Transverse colon (tissue), 4 donors: ENCODE measurements at regions not wholly inside any gene's neighbourhood (a gene's known extent, or its start where the extent isn't known, plus 50 kb on each side); places are given as distances from the start of the nearest gene placed in this dataset.

Experiments
- CTCF ChIP-seq, 5 experiments: fragments of 200-600 bp in 3 of 5; fragments of 450-650 bp in 2 of 5; sonication (generic) in 3 of 5; IDR thresholded peaks; 1 replicate in 2 of 5; 2 replicates in 3 of 5; pipeline ENCODE4 v1.5.1; 2016 to 2017; ENCODE audit warnings: antibody characterized with exemption in 5 of 5, inconsistent platforms in 3 of 5, mild to moderate bottlenecking in 2 of 5, moderate library complexity in 1 of 5
- EP300 ChIP-seq: sonication (generic); formaldehyde crosslinking; IDR thresholded peaks from one replicate; pipeline ENCODE4 v1.6.1; 2017; ENCODE audit warnings: antibody characterized with exemption, low read depth
- POLR2A ChIP-seq: fragments of 450-650 bp; IDR thresholded peaks from one replicate; pipeline ENCODE4 v1.6.1; 2016; ENCODE audit warnings: antibody characterized with exemption, mild to moderate bottlenecking, moderate library complexity
- POLR2AphosphoS5 ChIP-seq, 3 donors: sonication (generic); formaldehyde crosslinking; IDR thresholded peaks; one replicate each; pipeline ENCODE4 v1.6.1; 2016; ENCODE audit warnings: antibody characterized with exemption in 3 of 3

- no peak for TF ChIP-seq EP300
- TF ChIP-seq POLR2A = no peak
- no peak for TF ChIP-seq CTCF (IDR thresholded peaks at IDR 0.05)
- TF ChIP-seq POLR2AphosphoS5 (IDR thresholded peaks at IDR 0.05) = no peak
Observed at GRCh38 chr11:87934182-87934581, 241.1 kb downstream of the RAB38 start.
